WTC11 (cell line): ENCODE measurements at regions not wholly inside any gene's neighbourhood (a gene's known extent, or its start where the extent isn't known, plus 50 kb on each side); places are given as distances from the start of the nearest gene placed in this dataset.

Source experiments
- ATAC-seq: fragments of 200-7000 bp; cut with Tn5 transposase; 2 replicates; pipeline ENCODE4 v1.10.0; 2021; ENCODE audit warnings: mild to moderate bottlenecking, moderate library complexity
- CTCF ChIA-PET: fragments of 300-600 bp; sonication (Branson Sonifier 250); formaldehyde crosslinking; loops from one replicate; lab custom pipeline; 2021; ENCODE audit warnings: antibody characterized with exemption; lab: Charles Lee
- POLR2A ChIA-PET: fragments of 350-600 bp; sonication (Branson Sonifier 250); formaldehyde crosslinking; loops from one replicate; lab custom pipeline; 2021; ENCODE audit warnings: antibody characterized with exemption; lab: Charles Lee
- DNase-seq: peaks from one replicate; pipeline ENCODE4 v3.0.0; 2021; ENCODE audit warnings: low spot score
- H3K27ac Mint-ChIP-seq: 2 replicates; pipeline ENCODE4 v1.8.0; 2021; ENCODE audit warnings: mixed read lengths
- H3K27me3 Mint-ChIP-seq: 2 replicates; pipeline ENCODE4 v1.8.0; 2021; ENCODE audit warnings: low read depth, mild to moderate bottlenecking, moderate library complexity, mixed read lengths
- H3K36me3 Mint-ChIP-seq: 2 replicates; pipeline ENCODE4 v1.8.0; 2021; ENCODE audit warnings: mixed read lengths
- H3K4me1 Mint-ChIP-seq: 2 replicates; pipeline ENCODE4 v1.8.0; 2022; ENCODE audit warnings: mixed read lengths
- H3K4me3 Mint-ChIP-seq: 2 replicates; pipeline ENCODE4 v1.8.0; 2021; ENCODE audit warnings: mild to moderate bottlenecking, moderate library complexity, mixed read lengths
- H3K9me3 Mint-ChIP-seq: 2 replicates; pipeline ENCODE4 v1.8.0; 2021; ENCODE audit warnings: mixed read lengths
- ATF1 ChIP-seq: sonication (generic); formaldehyde crosslinking; IDR thresholded peaks from 2 replicates; pipeline ENCODE4 v1.8.1; 2023; ENCODE audit warnings: mild to moderate bottlenecking, moderate library complexity, missing genetic modification reagents
- CREM ChIP-seq: sonication (generic); formaldehyde crosslinking; IDR thresholded peaks from 2 replicates; pipeline ENCODE4 v1.8.1; 2022; ENCODE audit warnings: mild to moderate bottlenecking, missing genetic modification reagents, moderate library complexity
- MLX ChIP-seq: sonication (generic); formaldehyde crosslinking; IDR thresholded peaks from 2 replicates; pipeline ENCODE4 v1.8.1; 2023; ENCODE audit warnings: mild to moderate bottlenecking, missing genetic modification reagents, moderate library complexity
- NFATC4 ChIP-seq: fragments of 250-450 bp; sonication (Bioruptor Pico); IDR thresholded peaks from 2 replicates; pipeline ENCODE4 v1.9.0; 2021; ENCODE audit warnings: mild to moderate bottlenecking
- NFE2L1 ChIP-seq: sonication (generic); formaldehyde crosslinking; IDR thresholded peaks from 2 replicates; pipeline ENCODE4 v1.8.1; 2023; ENCODE audit warnings: missing genetic modification reagents
- NFYB ChIP-seq: sonication (generic); formaldehyde crosslinking; conservative IDR thresholded peaks from 2 replicates; pipeline ENCODE4 v1.8.0; 2022; ENCODE audit warnings: low read depth, missing genetic modification reagents
- NR2C2 ChIP-seq: sonication (generic); formaldehyde crosslinking; IDR thresholded peaks from 2 replicates; pipeline ENCODE4 v1.8.0; 2022; ENCODE audit warnings: mild to moderate bottlenecking, missing genetic modification reagents
- PRDM15 ChIP-seq: sonication (generic); formaldehyde crosslinking; IDR thresholded peaks from 2 replicates; pipeline ENCODE4 v1.8.0; 2022; ENCODE audit warnings: missing genetic modification reagents
- PRRX2 ChIP-seq: fragments of 250-450 bp; sonication (Bioruptor Pico); IDR thresholded peaks from 2 replicates; pipeline ENCODE4 v1.8.0; 2021; ENCODE audit warnings: mild to moderate bottlenecking
- ZNF317 ChIP-seq: sonication (generic); formaldehyde crosslinking; IDR thresholded peaks from 2 replicates; pipeline ENCODE4 v1.8.1; 2023; ENCODE audit warnings: low read depth, mild to moderate bottlenecking, moderate library complexity, missing genetic modification reagents, borderline replicate concordance
- ZNF416 ChIP-seq: fragments of 250-450 bp; sonication (Bioruptor Pico); IDR thresholded peaks from 2 replicates; pipeline ENCODE4 v1.9.0; 2021; ENCODE audit warnings: mild to moderate bottlenecking, inconsistent platforms
- ZNF512 ChIP-seq: sonication (generic); formaldehyde crosslinking; IDR thresholded peaks from 2 replicates; pipeline ENCODE4 v1.8.1; 2022; ENCODE audit warnings: missing genetic modification reagents, borderline replicate concordance
- TF ChIP-seq, protein P1 (sequence below): sonication (generic); formaldehyde crosslinking; IDR thresholded peaks from 2 replicates; pipeline ENCODE4 v1.8.1; 2023; ENCODE audit warnings: mild to moderate bottlenecking, missing genetic modification reagents
- TF ChIP-seq, protein P2 (sequence below): fragments of 250-450 bp; sonication (Bioruptor Pico); conservative IDR thresholded peaks from 2 replicates; pipeline ENCODE4 v1.9.0; 2021; ENCODE audit warnings: mild to moderate bottlenecking
- TF ChIP-seq, protein P3 (sequence below): fragments of 250-450 bp; sonication (Bioruptor Pico); IDR thresholded peaks from 2 replicates; pipeline ENCODE4 v1.9.0; 2021; ENCODE audit warnings: mild to moderate bottlenecking
- TF ChIP-seq, protein P4 (sequence below): sonication (generic); formaldehyde crosslinking; conservative IDR thresholded peaks from 2 replicates; pipeline ENCODE4 v1.8.1; 2023; ENCODE audit warnings: mild to moderate bottlenecking, low read depth, missing genetic modification reagents, moderate library complexity
- TF ChIP-seq, protein P5 (sequence below): sonication (generic); formaldehyde crosslinking; IDR thresholded peaks from 2 replicates; pipeline ENCODE4 v1.8.1; 2023; ENCODE audit warnings: mild to moderate bottlenecking, missing genetic modification reagents

DNA sequence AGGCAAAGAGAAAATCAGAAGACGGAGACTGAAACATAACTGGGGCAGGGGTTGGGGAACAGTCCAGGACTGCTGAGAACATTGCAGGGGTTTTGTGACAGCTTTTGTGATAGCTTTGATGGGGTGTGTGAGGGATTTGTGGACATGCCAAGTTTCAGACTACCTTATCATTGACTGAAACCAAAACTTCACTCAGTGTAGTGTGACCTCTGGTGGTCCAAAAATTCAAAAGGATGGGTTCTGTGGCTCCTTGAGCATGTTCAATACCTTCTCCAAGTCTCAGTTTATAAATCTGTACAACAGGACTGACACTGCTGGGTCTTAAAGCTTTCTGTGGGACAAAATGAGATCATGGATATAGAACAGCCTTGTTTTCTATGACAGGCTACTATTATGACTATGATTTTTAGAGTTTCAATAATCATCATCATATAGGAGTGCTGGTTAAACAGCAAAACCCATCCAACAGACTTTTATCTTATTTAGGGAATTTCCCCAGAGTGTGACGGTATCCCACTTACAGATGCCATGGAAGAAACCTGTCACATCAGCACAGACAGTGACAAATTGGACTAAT is 259.2 kb upstream of the SLC14A2 start (continued):
- TF ChIP-seq, protein P1, sequence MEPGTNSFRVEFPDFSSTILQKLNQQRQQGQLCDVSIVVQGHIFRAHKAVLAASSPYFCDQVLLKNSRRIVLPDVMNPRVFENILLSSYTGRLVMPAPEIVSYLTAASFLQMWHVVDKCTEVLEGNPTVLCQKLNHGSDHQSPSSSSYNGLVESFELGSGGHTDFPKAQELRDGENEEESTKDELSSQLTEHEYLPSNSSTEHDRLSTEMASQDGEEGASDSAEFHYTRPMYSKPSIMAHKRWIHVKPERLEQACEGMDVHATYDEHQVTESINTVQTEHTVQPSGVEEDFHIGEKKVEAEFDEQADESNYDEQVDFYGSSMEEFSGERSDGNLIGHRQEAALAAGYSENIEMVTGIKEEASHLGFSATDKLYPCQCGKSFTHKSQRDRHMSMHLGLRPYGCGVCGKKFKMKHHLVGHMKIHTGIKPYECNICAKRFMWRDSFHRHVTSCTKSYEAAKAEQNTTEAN (CRISPR knock-in tag): no peak
- TF ChIP-seq NFATC4 (no peak), ZNF416 (no peak), NR2C2 (CRISPR knock-in tag) (no peak), NFYB (CRISPR knock-in tag) (no peak)
- TF ChIP-seq, protein P2, sequence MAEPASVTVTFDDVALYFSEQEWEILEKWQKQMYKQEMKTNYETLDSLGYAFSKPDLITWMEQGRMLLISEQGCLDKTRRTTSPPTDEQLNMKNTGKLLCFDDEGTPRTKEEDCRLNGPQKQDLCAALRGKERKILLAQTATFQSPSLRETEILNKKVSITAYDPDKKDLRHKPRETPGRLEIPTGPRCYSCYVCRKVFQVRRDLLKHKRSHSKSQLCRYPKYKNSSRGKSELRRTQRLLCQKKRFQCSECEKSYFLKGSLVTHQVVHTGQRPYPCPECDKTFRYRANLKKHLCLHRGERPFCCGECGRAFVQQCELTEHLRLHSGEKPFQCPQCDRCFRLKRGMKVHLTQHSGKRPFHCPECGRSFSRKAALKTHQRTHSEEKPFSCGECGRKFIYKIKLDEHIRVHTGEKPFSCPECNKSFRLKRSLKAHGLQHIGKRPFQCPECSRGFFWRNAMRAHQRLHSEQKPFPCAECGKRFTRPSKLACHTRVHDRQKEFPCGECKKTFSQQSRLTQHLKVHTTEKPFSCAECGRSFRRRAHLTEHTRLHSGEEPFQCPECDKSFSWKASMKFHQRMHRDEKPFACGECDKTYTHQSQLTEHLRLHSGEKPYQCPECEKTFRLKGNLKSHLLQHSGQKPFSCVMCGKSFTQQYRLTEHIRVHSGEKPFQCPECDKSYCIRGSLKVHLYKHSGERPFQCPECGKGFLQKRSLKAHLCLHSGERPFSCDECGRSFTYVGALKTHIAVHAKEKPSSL: no peak

GRCh38 chr18:45357686-45358470 is 257.4 kb upstream of the SLC14A2 start:
- Mint-ChIP-seq H3K4me1 (peaks cover 9% of the 10 kb centered on the region), H3K36me3 (no peaks in the 10 kb centered on the region), H3K9me3 (no peaks in the 10 kb centered on the region), H3K4me3 (no peak overlapping the region), H3K27ac (no peak overlapping the region), H3K27me3 (no peaks in the 10 kb centered on the region)
- ChIA-PET POLR2A (no interaction called here), CTCF (interaction anchor here (0.7 kb wide), 1 partner anchor 22 kb away, joined by 3 read pairs; no protein-coding TSS in a partner anchor)
- no peak for DNase-seq
- ATAC-seq: no peak
- TF ChIP-seq MLX (CRISPR knock-in tag): no peak
- no peak for TF ChIP-seq CREM (CRISPR knock-in tag)
- no peak for TF ChIP-seq PRRX2 (CRISPR knock-in tag)
- no peak for TF ChIP-seq ATF1 (CRISPR knock-in tag)
- no peak for TF ChIP-seq ZNF317
- TF ChIP-seq, protein P3, sequence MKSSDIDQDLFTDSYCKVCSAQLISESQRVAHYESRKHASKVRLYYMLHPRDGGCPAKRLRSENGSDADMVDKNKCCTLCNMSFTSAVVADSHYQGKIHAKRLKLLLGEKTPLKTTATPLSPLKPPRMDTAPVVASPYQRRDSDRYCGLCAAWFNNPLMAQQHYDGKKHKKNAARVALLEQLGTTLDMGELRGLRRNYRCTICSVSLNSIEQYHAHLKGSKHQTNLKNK (CRISPR knock-in tag): no peak
- TF ChIP-seq, protein P4, sequence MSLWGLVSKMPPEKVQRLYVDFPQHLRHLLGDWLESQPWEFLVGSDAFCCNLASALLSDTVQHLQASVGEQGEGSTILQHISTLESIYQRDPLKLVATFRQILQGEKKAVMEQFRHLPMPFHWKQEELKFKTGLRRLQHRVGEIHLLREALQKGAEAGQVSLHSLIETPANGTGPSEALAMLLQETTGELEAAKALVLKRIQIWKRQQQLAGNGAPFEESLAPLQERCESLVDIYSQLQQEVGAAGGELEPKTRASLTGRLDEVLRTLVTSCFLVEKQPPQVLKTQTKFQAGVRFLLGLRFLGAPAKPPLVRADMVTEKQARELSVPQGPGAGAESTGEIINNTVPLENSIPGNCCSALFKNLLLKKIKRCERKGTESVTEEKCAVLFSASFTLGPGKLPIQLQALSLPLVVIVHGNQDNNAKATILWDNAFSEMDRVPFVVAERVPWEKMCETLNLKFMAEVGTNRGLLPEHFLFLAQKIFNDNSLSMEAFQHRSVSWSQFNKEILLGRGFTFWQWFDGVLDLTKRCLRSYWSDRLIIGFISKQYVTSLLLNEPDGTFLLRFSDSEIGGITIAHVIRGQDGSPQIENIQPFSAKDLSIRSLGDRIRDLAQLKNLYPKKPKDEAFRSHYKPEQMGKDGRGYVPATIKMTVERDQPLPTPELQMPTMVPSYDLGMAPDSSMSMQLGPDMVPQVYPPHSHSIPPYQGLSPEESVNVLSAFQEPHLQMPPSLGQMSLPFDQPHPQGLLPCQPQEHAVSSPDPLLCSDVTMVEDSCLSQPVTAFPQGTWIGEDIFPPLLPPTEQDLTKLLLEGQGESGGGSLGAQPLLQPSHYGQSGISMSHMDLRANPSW (CRISPR knock-in tag): no peak
- no peak for TF ChIP-seq NFE2L1
- TF ChIP-seq ZNF512 (CRISPR knock-in tag): no peak
- TF ChIP-seq PRDM15: no peak
- TF ChIP-seq ZNF416: no peak
- TF ChIP-seq, protein P5, sequence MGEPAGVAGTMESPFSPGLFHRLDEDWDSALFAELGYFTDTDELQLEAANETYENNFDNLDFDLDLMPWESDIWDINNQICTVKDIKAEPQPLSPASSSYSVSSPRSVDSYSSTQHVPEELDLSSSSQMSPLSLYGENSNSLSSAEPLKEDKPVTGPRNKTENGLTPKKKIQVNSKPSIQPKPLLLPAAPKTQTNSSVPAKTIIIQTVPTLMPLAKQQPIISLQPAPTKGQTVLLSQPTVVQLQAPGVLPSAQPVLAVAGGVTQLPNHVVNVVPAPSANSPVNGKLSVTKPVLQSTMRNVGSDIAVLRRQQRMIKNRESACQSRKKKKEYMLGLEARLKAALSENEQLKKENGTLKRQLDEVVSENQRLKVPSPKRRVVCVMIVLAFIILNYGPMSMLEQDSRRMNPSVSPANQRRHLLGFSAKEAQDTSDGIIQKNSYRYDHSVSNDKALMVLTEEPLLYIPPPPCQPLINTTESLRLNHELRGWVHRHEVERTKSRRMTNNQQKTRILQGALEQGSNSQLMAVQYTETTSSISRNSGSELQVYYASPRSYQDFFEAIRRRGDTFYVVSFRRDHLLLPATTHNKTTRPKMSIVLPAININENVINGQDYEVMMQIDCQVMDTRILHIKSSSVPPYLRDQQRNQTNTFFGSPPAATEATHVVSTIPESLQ (CRISPR knock-in tag): no peak
